ENCODE measurements at regions not wholly inside any gene's neighbourhood (a gene's known extent, or its start where the extent isn't known, plus 50 kb on each side); places are given as distances from the start of the nearest gene placed in this dataset.

- TF ChIP-seq POLR2AphosphoS5 (IDR thresholded peaks at IDR 0.05) (no peak), CTCF (IDR thresholded peaks at IDR 0.05) (no peak), POLR2A (IDR thresholded peaks at IDR 0.05) (no peak)
Measured at GRCh38 chr17:77728871-77729270, 229.6 kb upstream of the TNRC6C start.

Measured in breast epithelium (tissue), 3 donors.